Hematopoietic multipotent progenitor cell treated with erythropoietin and hydrocortisone succinate and interleukin-3 and kit ligand, for 6 days (in vitro differentiated cells): ENCODE measurements at regions not wholly inside any gene's neighbourhood (a gene's known extent, or its start where the extent isn't known, plus 50 kb on each side); places are given as distances from the start of the nearest gene placed in this dataset.

ENCODE experiments used
- DNase-seq: peaks from one replicate; pipeline ENCODE4 v3.0.0-alpha.2; 2015

DNA sequence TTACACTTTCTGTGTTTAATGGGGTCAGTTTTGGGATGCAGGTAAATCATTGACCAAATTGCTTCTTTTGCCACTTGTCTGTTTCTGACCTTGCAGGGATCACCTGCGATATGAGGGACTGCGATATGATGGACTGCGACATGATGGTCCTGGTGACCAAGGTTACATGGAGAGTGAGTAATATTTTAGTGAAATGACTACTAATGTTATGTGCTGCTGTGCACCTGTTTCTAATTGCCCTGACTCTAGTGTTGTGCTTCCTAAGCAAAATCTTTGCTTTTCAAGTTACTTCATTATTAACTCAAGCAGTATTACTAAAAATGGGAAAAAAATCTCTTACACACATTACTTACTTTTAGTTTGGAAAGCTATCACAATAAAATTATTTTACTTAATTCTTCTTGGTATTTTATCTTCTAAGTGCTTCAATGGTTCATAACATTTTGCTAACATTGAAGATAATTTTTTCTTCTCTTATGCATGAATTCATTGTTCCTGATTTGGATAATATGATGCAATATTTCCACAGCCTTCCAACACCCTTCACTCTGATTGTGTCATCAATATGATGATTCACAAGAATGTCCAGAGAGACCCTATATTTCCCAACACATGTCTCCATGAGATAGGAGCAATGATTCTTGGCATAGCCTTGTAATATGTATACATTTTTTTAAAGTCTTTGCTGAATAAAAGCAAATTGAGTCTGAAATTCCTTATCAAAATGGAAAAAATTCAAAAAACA is 306.2 kb upstream of the AKR1E2 start:
- DNase-seq, result no peak

DNA sequence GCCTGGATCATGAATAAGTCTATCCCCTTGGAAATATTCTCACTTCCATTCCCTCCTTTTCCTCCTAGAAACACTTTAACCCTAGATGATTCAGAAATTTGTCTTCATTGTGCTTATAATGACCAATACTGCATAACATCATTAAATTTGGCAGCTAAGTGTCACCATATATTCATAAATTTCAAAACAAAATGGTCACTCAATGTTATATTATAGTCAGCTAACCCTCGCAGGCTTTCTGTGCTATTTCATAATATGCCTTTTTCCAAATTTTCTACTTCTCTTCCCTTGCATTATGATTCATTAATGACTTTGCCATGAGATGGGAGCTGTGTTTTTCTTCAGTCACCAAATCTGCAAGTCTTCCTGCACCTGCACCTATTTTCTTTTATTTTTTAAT is 308.3 kb upstream of the AKR1E2 start:
- DNase-seq, result no peak

DNA sequence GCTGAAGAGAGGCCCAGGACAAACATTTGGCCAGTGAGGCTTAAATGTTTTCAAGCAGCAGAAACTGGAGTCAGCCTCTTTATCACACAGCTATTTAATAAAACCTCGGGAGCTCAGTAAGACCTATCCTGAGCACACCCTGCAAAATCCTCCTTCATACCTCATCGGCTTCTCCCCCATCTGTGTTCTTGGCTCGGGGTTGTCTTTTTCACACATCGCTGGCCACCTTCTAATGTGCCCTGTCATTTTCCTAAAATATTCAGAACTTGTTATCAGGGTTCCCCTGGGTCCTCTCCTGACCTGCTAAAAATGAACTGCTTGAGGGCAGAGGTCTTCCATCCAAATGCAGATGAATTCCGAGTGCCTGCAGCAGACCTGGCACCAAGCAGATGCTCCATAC is 310.3 kb upstream of the AKR1E2 start:
- no peak for DNase-seq

DNA sequence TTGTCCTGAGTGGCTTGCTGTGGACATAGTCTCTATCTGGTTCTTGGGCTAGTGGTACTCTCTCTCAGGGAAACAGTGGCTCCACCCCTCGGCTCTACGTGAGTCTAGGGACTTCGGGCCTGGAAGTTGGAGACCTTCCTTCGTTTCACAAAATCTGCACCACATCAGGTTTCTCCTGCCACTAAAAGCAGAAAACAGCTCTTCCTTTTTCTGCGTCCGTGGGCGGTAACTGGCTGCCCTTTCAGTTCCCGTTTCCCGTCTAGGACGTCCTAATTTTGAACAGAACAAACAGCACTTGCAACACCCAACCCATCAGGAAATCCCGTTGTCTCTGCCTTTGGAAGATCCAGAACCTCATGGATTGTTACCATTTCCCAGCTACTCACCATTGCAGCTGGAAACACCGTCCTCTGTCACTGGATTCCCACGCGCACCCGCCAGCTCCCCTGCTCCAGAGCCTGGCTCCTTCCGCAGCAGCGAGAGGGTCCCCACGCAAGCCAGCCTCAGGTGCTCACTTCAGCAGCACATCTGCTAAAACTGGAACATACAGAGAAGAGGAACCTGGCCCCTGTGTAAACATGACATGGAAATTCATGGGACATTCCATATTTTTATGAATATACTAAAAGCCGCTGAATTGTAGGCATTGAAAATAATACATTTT is 311.4 kb upstream of the AKR1E2 start:
- peak; percentile 14 for DNase-seq

DNA sequence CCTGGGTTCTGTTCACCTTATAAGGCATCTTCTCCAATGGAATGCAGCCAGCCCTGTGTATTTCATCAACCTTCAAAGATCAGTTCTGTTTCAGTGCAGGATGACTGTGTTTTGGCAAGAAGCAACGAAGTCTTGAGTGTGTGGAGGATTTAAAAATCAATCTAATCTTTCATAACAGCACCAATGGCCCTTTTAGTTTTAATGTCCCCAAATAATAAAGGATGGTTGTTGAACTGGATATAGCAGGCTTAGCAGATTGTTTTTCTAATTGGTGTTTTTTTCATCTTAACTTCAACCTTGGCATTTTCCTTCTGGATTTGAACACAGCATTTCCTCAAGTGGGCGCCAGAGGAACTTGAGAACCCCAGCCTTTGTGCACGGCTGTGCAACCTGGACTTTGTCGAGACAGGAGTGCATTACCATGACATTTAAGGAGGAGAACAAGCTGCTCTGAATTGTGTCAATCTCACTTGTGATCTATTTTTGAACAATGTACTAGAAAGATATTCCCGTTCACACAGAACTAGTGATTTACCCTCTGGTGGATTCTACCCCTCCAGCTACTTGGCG is 313.3 kb upstream of the AKR1E2 start:
- peak; percentile 36 for DNase-seq

DNA sequence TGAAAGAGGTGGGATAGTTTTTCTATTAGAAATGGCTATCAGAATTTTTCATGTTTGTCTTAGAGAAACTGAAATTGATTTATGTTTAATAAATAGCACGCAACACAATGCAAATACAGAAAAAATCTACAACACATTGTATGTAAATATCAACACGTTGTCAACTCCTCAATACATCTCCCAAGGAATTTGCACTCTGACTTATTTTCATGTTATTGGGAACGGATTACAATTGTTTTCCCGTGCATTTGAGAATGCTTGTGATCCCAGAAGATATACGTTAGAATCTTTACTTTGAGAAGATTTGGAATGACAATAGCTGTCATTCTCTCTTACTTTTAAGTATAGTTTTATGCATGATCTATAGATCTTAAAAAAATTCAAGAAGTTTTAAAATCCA is 313.8 kb upstream of the AKR1E2 start:
- DNase-seq, result no peak

DNA sequence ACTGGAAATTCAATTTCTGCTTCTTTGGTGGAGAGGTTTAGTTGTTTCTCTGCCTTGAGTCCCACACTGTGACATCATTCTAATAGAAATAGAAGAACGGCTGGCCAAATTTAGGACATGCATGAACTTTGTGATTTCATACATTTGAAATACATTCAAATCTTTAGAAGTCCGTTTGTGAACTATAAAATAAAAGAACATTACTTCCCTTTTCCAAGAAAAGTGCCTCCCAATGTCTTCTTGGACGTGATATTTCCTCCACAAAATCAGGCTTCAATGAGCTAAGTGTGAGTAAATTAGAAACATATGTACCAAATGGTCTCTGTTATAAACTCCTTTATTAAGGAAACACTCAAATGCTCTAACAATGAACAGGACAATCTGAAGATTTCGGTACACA is 314.5 kb upstream of the AKR1E2 start:
- DNase-seq, result no peak

DNA sequence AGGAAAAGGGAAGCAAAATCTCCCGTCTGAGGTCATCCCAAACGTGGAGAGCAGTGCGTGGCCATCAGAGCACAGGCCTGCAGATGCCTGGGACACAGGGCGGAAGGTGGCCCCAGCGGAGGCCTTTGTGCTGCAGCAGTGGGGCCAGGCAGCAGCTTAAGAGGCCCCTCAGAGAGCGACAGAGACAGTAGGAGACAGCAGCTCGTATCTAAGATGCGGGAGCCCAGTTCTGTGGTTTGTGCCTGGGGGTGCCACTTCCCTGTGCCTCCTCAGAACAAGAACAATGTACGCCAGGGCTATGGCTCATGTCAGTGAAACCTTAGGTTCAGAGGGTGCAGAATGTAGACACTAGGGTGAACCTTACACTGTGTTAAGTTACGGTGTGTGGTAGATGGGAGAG is 316.6 kb upstream of the AKR1E2 start:
- no peak for DNase-seq

DNA sequence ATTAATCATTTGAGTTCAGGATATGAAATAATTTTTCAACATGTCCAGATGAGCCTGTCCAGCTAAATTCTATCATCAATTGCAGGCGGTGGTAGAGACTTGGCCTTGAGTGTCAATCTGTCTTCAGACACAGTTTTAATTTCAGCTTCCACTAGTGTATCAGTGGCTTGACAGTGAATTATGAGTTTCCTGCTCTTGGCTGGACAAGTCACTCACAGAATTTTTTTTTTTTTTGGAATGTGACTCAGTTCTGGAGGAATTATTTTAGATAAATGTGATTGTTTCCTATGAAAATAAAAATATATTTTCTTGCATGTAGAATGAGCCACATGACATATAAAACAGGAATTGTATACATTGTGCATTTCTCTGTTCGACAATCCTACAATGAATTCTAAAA is 319.9 kb upstream of the AKR1E2 start:
- no peak for DNase-seq

DNA sequence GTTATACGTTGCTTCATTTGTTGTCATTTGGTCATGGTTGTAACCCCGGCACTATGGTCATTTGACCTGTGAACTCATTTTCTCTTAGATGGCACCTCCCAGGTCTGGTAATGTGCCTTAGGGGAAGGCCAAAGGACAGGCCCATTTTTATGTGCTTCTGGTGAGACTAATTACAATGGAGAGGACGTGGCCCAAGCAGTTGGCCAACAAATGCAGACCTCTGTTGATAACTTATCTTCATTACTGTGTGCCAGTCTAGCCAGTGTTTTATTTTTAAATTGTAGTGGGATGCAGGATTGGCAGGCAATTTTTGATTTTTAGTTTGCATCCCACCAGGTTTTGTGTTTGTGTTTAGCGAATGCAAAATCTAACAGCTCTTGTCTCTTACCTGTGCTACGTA is 321.5 kb upstream of the AKR1E2 start:
- DNase-seq, result no peak

DNA sequence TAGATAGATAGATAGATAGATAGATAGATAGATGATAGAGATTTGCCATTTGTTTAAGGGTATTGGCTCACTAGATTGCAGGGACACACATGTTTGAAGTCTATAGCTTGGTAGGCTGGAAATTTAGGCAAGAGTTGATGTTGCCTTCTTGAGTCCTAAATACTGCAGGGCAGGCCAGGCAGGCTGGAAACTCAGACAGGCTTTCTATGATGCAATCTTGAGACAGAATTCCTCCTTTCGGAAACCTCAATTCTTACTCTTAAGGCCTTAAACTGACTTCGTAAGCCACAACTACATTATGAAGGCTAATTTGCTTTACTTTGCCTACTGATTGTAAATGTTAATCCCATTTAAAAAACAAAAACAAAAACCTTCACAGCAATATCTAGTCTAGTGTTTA is 322.9 kb upstream of the AKR1E2 start:
- DNase-seq, result no peak

DNA sequence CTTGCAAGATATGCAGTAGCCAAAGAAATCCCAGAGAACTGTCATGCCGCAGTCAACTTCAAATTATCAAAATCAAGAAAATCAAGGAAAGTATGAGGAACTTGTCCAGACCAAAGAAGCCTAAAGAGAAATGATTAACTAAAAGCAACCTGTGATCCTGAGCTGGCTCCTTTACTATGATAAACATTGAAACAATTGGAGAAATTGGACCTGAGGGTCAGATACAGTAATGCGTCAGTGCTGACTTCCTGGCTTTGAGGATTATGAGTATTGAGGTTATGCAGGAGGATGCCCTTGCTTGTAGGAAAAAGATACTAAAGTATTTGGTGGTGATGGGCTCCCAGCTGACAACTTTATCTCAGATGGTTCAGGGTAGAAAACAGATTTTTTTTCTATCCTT is 324.7 kb upstream of the AKR1E2 start:
- DNase-seq, result no peak

DNA sequence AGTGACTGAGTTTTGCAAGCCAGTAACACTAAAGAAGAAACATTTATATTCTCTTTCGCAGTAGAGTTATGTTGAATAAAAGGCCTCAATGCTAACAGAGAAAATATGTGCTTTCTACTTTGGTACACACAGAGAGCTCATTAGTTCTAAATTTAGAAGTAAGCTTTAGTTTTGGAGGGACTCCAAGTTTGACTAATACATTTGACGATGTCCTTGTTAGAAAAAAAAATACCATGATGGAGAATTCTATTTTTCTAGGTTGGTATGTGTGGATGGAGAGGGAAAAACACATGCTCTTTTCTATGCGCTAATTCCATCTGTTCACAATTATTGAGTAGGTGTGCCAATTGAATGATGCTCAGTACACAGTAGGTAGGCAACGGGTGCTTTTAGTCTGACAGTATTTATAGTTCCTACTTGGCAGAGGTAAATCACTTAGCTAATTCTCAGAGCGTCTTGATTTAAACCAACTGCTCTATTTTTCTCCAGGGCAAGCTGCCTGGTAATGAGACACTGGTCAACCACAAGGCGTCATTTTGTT is 327.2 kb upstream of the AKR1E2 start:
- no peak for DNase-seq

DNA sequence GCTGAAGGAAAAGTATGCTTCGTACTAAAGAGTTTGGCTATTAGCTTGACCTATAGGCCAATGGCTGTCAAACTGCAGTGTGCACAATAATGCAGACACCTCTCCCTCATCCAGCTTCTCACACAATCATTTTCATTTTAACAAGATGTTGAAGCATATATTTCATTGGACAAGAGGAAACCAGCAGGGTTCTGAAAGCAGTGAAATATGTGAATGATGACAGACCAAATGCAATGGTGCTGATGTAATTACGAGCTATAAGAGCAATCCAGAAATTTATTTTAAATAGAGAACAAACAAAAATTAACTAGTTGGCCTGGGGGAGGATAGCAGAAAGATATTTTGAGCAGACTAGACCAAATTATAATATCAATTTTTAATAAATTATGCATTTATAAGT is 331.5 kb upstream of the AKR1E2 start:
- no peak for DNase-seq

DNA sequence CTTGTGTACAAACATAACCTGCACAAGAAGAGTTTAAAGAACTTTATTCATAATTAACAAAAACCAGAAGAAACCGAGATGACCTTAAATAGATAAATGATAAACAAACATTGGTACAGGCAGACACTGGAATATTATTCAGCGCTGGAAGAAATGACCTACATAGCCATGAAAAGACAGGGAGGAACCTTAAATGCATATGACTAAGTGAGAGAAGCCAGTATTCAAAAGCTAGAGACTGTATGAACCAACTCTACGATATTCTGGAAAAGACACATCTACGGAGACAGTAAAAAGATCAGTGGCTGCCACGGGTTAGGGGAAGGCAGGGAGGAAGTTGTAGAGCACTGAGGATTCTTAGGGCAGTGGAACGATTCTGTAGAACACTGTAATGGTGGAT is 333.8 kb upstream of the AKR1E2 start:
- DNase-seq, result no peak

DNA sequence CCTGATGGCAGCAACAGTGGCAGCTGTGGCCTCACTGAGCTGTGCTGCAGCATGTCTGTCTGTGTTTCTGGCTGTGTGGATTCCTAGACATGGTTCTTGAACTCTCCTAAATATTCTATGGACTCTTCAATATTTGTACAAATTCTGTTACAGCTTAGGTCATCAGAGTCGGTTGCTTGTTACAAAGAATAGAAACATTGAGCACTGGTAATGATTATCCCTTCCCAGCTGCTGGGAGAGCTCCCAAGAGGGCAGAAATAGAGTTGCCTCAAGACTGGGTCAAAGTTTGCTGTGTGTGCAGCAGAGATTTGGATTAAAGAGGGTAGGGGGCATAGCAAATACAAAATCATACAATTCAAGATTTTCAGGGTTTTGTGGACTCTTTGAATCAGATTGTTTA is 337.1 kb upstream of the AKR1E2 start:
- no peak for DNase-seq

DNA sequence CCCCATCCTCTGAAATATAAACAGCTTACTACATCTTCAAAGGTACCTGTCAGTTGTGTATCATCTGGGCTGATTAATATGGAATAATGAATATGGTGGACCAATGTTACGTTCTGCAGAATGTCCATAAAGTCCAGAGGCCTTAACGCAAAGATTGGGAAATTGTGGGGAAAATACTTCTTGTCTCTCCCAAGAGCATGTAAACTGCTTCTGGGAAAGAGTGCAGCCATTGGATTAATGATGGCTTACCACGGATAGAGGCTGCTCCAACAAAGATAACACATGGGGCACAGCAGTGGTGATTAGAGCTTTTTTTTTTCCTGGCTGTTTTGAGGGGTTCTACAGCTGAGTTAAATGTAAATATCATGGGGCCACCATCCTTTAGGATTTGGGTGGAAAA is 340.4 kb upstream of the AKR1E2 start:
- no peak for DNase-seq

DNA sequence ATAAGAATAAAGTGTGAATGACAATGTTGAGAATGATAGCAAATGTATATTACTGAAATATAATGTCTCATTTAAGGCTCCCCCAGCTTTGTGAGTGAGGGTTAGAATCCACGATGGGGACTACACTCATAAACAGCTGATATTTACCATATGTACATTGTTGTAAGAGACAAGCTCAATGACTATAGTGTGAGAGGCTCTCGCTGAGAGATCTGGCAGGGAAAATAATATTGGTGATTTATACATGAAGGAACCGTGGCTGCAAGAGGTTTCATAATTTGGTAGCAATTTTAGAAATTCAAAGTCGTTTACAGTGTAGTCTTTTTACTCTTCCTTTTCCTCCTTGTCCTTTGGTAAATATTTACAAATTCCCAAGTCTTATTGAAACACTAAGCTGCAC is 342.2 kb upstream of the AKR1E2 start:
- DNase-seq, result no peak

DNA sequence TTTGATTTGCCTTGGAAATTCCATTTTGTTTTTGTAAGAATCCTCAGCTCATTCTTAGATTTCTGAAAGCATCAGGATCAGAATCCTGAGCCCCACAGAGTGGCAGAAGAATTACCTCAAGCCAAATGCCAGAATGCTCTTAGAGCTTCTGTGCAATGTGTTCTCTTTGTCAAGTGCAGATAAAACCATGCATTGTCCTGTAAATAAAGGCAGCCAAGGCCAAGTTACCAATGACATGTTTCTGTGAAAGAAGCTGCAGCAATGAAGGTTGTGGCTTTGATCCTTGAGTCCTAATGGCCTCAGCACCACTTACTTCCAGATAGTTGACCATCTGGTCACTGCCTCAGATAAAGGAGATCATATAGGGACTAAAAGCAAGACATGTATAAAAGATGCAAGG is 343.3 kb upstream of the AKR1E2 start:
- DNase-seq, result no peak

DNA sequence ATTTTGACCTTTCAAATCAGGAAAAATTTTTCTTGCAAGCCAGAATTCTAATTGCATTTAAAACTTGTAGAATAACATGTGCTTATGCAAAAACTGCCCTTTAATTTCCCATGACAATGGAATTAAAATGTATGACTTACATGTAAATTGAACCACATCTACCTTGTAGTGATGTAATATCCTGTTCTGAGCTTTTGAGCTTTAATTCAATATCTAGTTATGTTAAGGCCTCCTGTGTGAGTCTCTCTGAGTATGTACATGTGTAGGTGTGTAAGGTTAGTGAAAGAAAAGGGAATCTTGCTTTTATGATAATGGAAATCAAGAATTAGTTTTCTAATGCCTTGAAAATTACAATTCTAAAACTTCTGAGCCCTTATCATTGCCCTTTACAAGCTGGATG is 344.8 kb upstream of the AKR1E2 start:
- DNase-seq, result no peak

DNA sequence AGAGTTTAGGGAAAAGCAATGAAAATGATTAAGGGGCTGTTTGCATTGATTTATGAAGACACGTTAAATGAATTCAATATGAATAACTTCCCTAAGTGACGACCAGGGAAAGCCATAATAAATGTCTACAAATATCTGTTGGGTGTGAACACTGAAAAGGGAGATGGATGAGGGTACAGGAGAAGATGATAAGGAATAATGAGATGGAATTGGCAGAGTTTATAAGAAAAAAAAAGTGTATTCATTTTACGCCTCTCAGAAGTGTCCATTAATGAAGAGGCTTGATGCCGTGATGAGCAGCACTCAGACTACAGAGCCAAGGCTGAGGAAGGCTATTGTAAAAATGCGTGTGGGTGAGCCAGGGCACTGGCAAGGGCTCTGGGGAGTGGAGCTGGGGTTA is 346.7 kb upstream of the AKR1E2 start:
- no peak for DNase-seq

DNA sequence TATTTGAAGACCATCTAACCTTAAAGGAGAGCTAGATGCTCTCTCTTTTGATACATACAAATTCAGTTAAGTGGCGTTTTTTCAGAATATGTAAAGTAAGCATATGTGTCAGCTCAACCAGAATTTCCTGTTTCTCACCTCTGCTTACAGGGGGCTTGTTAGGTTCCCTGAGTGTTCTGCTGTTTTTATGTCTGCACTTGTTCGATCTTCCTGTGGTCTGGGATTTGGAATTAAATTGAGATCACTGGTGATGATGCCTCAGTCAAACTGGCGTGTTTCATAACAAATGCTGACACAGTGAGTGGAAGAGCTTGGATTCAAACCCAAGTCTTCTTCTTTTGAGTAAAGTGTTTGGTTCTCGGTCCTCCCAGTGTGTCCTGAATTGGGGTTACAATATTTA is 348.3 kb upstream of the AKR1E2 start:
- no peak for DNase-seq

DNA sequence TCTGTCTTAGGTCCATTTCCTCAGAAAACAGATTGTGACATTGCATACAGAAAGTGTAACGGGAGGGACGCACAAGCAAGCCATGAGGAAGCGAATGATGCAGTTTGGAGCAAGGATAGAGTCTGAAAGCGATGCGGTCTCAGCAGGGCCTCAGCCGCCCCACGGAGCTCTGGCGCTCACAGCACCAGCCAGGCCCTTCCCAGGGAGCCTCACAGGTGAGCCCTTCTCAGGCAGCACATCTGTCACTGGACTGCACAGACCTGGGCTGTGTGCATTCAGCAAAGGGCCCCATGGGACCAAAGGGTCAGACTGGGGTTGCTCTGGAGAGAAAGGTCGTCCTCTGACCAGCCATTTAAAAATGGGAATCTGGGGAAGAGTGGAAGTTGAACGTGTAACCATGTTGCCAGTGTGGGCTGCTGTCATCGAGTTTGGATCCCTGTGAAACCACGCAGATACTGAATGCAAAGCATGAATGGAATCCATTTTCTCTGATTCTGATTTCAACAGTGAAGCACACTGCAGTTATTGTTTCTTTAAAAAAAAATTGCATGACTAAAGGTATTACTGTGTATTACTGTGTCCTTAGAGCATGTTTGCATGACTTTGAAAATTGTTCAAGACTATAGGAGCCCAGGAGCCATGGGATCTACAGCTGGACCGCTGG is 350.0 kb upstream of the AKR1E2 start:
- no peak for DNase-seq

DNA sequence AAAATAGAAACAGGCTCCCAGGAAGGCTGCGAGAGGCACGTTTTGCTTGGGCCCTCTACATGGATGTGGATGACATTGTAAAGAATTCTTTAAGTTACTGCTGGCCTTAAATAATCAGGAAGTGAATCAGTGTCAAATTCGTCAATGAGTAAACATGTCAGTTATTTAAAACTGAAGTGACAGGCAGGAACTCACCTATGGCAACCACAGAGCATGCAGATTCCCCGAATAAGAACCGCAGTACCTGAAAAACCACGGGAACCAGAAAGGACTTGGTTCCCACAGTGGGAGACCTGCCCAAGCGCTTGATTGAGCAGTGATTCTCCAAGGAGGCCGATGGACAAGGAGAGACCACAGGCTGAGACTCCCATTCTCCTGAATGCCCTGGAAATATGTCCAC is 351.2 kb upstream of the AKR1E2 start:
- DNase-seq, result no peak
